GM10266 (cell line): ENCODE measurements at regions not wholly inside any gene's neighbourhood (a gene's known extent, or its start where the extent isn't known, plus 50 kb on each side); places are given as distances from the start of the nearest gene placed in this dataset.

Experiments used
- DNase-seq: peaks from one replicate; pipeline ENCODE4 v3.0.0; 2012; ENCODE audit errors: extremely low spot score
- CTCF ChIP-seq: IDR thresholded peaks from 2 replicates; pipeline ENCODE4 v1.5.1; 2012; ENCODE audit warnings: mild to moderate bottlenecking, low read depth; ENCODE audit not compliant: control insufficient read depth, insufficient read depth; ENCODE audit errors: missing control alignments

- no peak for DNase-seq
- no peak for TF ChIP-seq CTCF
Observed at GRCh38 chr2:204487447-204488229, 57.6 kb upstream of the PARD3B start.

- TF ChIP-seq CTCF = no peak
- no peak for DNase-seq
Observed at GRCh38 chr2:204491528-204491927, 53.7 kb upstream of the PARD3B start.

GRCh38 chr2:204492417-204492816, 52.9 kb upstream of the PARD3B start:
- no peak for DNase-seq
- TF ChIP-seq CTCF = no peak

GRCh38 chr2:204494681-204495080, 50.6 kb upstream of the PARD3B start:
- no peak for TF ChIP-seq CTCF
- DNase-seq = no peak

GRCh38 chr2:204495381-204495780, 49.9 kb upstream of the PARD3B start:
- TF ChIP-seq CTCF = no peak
- no peak for DNase-seq
